Dedifferentiated amniotic fluid mesenchymal stem cell (primary cell): ENCODE measurements at regions not wholly inside any gene's neighbourhood (a gene's known extent, or its start where the extent isn't known, plus 50 kb on each side); places are given as distances from the start of the nearest gene placed in this dataset.
"Not testable (repeated sequence)": the region's sequence is repeated elsewhere in the genome, so short reads cannot be mapped to it uniquely, and the experiment has no call there.

Experiments used
- DNase-seq: peaks from one replicate; pipeline ENCODE4 v3.0.0-alpha.2; 2016; ENCODE audit errors: extremely low spot score

DNA sequence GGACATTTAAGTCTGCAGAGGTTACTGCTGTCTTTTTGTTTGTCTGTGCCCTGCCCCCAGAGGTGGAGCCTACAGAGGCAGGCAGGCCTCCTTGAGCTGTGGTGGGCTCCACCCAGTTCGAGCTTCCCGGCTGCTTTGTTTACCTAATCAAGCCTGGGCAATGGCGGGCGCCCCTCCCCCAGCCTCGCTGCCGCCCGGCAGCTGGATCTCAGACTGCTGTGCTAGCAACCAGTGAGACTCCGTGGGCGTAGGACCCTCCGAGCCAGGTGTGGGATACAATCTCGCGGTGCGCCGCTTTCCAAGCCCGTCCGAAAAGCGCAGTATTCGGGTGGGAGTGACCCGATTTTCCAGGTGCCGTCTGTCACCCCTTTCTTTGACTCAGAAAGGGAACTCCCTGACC, 198.4 kb upstream of the FERMT1 start:
- DNase-seq, result not testable (repeated sequence)

DNA sequence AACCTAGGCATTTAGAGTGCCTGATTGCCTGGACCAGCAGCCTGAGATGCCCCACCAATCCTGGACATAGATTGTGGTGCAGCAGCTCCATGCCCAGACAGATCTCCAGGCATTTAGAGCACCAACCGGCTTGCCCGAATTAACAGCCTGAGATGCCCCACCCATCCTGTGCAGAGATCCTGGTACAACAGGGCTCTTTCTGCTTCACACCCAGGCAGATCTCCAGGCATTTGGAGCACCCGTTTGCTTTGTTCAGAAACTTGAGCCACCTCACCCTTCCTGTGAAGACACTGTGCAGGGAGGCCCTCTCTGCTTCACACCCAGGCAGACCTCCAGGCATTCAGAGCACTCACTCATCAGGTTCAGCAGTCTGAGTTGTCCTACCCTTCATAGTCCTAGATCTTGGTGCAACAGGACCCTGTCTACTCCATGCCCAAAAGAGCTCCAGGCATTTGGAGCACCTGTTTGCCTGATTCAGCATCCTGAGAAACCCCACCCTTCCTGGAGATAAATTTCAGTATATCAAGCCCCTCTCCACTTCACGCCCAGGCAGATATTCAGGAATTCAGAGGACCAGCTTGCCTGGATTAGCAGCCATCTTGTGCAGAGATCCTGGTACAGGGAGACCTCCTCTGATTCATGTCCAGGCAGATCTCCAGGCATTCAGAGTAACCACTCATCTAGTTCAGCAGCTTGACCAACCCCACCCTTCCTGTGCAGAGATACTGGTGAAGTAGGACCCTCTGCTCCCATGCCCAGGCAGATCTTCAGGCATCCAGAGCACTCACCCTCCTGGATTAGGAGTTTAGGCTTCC, 189.2 kb upstream of the FERMT1 start:
- DNase-seq, result no peak

DNA sequence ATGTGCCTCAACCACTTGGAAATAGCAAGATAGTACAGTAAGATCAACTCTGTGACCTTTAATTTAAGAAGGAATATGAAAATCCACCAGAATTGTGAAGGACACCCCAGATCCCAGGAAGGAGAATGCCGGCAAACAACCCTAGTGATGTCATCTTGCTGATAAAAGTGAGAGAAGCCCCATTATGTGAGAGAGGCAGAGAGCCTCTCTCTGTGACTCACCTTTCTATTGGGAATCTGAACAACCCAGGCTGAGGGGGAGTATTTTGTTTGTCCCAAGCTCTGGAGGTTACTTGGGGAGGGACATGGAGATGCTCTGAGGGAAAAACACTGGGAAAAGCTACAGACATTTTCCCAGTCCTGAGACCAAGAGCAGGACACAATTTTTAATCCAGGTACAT, 188.3 kb upstream of the FERMT1 start:
- no peak for DNase-seq

DNA sequence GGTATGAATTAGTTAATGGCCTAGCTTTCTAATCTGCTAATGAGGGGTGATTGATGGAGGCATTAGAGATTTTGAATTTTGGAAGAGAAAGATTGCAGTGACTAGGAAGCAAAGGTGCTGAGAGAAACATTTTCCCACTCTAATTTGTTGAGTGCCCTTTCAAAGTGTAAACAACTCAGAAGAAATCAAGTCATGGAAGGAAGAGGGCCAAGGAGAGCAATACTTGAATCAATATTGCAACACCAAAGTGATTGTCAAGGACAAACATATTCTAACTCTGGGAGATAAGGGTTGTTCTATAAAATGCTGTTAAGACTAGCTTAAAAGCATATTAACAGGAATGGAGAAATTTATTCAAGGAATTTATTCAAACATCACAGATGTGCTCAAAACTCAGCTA, 182.7 kb upstream of the FERMT1 start:
- no peak for DNase-seq

DNA sequence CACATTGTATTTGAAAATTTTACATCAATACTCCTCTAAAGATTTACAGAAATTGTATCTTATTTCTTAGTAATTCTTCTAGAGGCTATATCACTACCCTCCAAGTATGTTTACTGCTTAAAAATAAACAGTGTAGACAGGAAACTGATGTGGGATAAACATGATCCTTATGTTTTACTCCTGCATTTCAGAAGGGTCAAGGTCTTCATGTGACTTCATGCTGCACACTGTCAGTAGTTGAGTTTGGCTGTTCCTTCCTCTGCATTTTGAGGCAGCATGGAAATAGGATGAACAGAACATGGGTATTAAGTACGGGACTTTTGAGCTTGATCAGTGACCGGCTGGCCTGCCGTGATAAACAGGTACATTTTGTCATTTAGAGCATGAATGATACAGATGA, 179.2 kb upstream of the FERMT1 start:
- no peak for DNase-seq

DNA sequence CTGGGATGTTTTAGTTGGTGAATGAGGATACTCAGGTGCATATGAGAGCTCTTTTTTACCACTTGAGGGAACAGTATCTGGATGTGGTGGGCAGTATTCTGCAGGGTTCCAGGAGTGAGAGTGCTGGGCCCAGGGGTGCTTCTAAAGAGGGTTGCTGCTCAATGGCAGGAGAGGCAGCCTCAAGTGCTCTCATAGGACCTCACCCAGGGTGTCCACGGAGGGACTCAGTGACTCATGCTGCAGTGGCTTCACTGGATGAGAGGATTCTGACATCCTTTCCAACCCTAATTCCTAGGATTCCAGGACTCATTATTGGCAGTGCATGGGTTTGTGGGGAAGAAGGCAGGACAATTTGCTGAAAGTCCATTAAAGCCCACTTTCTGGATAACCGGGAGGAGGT, 176.6 kb upstream of the FERMT1 start:
- DNase-seq, result no peak

DNA sequence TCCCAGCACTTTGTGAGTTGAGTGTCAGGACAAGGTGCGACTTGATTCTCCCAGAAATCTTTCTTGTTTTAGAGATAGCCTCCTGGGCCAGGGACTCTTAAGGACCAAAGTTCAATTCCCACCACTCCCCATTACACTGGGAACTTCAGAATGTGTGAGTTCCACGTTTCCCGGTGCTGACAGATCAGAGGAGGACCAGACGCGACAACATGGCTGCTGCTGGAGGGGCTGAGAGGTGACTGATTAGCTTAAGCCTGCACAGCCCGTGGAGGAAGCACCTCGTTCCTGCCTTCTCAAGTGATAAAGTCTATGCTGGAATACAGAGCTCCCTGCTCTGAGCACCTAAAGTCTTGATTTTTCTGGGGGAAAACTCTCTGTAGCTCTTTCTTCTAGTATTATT, 175.2 kb upstream of the FERMT1 start:
- DNase-seq, result no peak

DNA sequence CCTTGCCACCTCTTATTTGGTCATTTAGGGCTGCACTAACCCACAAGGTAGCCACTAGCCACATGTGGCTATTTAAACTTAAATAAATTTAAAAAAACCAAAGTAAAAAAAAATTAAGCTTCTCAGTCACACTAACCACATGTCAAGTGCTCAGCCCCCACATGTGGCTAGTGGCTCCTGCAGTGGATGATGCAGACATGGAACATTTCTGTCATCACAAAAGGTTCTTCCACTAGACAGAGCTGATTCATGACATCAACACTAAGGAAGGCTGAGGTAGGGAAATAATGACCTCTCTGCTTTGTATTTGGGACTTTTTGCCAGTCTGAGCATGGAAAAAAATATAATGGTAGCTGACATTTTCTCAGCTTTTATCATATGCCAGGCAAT, 173.0 kb upstream of the FERMT1 start:
- no peak for DNase-seq

DNA sequence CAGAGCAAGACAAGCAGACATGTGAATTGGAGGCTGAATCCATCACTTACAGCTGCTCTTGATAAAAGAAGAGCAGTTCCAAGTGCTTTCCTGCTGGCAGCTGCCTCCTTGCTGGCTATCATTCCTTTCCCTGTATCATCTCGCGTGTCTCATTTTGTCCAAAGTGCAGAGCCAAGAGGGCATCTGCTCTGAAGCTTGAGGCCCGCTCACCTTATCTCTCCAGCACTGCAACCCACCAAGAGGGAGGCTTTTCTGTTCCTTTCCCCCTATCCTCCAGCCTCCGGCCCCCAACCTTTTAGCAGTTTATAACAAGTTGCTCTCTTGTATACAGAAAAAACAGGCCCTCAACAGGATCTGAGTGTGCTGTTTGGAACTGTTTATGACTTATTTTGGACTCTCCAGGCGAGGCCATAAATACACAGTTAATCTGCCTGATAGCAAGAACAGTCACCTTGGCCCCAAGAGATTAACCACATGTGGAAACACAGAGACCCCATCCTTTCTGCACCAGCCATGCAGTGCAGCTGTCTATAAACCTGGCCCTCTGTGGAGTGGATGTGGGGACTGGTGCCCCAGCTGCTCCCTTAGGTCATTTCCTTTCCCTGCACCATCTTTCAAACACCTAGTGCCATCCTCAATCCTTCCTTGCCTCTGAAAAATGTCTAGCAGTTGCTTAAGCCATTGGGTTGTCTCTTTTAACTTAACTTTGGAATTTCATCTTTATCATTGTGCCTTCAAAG, 172.5 kb upstream of the FERMT1 start:
- DNase-seq, result no peak

DNA sequence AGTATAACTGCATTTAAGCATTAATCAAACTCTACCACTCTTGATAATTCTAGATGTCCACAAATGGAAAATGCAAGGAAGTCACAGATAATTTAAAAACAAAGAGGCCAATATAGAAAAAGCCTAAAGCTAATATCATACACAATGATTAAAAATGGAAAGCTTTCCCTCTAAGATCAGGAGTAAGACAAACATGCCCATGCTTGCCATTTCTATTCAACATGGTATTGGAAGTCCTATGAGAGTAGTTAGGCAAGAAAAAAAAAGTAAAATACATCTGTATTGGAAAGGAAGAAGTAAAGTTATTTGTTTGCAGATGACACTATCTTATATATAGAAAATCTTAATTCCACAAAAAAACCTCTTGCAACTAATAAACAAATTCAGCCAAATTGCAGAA, 164.6 kb upstream of the FERMT1 start:
- DNase-seq, result no peak

DNA sequence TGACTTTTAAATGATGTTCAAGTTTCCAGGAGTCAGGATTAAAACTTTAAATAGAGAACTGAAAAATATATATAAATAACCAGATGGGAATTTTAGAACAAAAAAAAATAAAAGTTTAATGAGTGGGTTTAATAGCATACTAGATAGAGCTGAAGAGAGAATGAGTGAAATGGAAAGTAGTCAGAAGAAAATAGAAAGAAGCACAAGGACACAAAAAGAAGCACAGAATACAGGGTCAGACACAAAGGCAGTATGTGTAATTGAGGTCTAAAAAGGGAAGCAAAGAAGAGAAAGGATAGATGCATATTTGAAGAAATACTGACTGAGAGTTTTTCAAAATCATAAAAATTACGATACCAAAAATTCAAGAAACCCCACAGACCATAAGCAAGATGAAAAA, 159.8 kb upstream of the FERMT1 start:
- no peak for DNase-seq

DNA sequence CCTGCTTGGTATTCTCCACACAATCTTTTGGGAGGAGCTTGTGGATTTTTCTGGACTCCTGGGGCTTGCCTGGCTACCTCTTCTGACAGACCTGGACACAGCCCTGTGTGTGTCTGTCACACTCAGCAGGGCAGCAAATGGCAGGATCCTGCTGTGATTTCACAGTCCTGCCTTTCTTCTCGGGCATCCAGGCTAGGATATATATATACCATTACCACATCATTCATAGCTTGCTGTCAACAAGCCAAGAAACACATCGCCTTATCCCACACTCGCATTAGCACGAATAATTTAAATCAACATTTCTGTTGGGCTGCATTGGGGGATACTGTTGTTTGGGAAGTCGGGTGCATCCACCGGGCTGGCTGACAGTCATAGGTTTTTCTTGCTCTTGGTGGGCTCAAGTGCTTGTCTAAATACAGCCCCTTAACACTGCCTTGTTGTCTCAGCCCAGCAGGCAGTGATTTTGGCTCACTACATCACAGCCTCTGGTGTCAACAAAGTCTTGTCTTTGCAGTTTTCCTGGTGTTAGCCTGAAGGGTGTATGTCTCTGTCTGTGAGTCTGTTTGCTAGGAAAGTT, 154.9 kb upstream of the FERMT1 start:
- no peak for DNase-seq

DNA sequence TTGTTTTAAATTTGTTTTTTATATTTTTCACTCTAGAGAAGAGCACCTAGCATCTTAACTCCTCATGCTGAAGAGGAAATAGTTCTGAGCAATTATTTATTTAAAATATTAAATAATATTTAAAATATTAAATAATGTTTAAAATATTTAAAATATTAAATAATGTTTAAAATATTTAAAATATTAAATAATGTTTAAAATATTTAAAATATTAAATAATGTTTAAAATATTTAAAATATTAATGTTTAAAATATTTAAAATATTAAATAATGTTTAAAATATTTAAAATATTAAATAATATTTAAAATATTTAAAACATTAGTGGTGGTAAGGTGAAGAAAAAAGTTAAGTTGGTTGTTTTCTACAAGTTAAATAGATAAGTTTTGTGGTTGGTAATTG, 147.6 kb upstream of the FERMT1 start:
- not testable (repeated sequence) for DNase-seq

DNA sequence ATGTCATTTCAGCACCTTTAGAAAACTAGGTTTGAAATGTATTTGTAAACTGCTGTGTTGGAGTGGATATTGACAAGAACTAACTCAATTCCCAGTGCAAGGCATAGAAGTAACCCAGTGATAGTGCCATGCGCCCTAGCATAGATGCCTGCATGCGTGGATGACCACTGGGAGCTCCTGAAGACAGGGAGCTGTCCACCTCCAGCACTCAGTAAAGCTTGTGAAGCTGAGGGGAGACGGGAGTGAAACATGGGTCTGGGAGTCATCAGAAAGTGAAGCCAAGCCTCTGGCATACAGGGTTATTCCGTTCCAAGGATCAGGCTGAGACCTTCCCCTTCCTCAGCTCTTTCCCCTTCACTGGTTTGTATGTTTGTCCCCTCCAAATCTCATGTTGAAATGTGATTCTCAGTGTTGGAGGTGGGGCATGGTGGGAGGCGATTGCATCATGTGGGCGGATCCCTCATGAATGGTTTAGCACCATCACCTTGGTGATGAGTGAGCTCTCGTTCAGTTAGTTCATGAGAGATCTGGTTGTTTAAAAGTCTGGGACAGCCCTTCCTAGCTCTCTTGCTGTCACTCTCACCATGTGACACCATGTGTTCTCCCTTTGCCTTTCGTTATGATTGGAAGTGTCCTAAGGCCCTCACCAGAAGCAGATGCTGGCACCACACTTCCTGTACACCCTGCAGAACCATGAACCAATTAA, 146.5 kb upstream of the FERMT1 start:
- DNase-seq, result no peak

DNA sequence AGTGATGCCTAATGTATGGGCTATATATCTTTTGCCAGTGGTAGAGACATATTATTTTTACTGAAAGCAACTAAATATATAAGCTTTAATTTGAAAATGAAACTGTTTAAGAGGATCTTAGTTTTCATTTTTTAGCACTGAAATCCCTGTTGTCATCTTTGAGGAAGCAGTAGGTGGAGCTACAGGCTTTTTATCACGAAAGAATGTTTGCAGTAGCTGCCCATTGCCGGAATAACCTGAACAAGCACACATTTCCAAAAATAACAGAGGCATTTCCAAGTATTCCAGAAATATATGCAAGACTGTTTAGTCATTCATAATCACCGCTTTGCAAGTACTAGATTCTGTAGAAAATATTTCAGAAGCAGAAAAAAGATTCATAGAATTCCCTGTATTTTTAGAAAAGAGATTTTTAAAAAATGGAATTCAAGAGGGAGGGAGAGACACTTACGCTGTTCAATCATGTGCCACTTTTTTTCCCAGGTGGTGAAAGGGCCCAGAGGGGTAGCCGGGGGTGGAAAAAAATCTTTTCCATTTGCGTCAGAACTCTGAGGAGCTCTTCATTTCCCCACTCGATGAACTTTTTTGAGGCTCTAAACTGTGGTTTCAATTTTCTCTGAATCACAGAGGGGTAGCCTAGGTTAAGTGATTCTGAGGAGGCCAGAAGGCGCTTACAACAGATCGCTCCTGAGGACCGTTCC, 142.5 kb upstream of the FERMT1 start:
- DNase-seq, result peak; percentile 74

DNA sequence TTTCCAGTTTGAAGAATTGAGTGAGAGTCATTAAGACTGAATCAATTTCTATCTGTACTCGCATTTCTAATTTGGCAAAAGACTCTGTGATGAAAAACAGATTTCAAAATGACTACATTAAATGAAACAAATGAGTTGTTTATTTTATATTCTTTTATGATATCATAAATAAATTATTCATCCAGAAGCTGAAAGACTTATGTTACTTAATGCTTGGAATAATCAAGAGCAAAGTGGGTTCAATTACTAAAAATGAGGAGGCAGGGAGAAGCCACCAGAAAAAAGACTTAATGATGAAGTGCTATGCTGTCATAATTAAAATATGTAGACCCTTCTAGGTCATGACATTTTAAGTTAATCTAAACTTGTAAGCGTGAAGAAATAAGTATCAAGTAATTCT, 130.6 kb upstream of the FERMT1 start:
- DNase-seq, result no peak

DNA sequence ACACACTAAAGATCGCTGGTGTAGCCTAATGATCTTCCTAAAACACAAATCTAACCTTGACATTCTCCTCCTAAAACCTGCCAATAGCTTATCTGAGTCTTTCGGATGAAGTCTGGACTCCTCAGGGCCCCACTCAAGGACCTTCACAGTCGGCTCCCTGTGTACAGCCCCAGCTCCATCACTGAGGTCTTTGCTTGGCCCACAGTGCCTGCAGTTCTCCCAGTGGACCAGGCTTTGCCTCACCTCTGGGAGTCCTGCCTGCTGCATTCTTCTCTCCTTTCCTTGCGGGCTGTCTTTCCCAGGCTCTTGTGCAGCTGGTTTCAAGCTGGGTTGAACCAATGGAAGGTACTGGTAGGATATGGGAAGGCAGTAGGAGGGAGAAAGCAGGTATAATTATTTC, 122.6 kb upstream of the FERMT1 start:
- DNase-seq, result no peak

DNA sequence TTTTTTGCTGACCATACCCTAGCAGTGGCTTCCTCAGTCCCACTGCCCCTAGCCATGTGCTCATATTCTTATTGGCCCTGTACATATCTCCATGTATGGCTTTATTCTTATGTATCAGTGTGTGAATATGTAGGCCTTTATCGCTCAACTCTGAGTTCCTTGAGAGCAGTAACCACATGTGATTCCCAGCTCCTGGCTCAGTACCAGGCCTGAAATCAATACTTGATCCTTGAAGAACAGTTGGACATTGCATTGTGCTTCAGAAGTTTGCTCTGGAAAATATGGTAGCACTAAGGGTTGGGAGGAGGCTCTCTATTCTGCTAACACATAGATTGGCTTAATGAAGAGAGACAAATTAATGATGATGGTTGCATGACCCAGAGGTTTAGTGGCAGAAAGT, 118.8 kb upstream of the FERMT1 start:
- DNase-seq, result no peak

DNA sequence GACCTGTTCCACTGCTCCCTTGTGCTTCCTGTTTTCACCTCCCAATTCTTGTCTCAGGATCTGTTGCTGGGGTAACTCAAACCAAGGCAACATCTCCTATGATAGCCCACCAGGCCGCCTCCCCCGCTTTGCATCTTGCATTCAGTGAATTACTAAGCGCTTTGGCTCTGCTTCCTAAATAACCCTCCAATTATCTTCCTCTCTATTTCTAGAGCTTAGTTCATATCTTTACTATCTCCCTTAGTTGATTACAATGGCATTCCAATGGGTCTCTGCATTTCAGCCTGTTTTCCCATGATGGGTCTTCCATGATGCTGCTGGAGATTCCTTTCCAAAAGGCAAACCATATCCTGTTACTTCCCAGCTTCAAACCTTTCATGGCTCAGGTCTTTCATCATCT, 117.2 kb upstream of the FERMT1 start:
- no peak for DNase-seq

DNA sequence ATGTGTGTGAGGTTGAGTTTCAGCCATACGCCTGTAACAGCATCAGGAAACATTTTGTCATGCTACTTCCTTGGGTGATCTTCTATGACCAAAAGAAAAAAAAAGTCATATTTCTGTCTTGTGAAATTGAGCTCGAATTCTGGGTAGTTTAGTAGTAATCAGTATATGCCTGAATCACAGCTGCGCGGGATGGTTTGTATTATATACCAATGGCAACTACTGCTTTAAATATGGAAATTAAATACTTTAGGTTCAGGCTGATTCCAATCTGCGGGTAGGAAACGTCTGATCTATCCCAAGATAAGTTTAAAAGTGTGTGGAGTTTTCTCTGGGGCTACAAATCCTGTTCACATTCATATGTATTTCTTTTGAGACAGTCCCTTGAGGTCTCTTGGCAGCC, 115.6 kb upstream of the FERMT1 start:
- DNase-seq, result no peak

DNA sequence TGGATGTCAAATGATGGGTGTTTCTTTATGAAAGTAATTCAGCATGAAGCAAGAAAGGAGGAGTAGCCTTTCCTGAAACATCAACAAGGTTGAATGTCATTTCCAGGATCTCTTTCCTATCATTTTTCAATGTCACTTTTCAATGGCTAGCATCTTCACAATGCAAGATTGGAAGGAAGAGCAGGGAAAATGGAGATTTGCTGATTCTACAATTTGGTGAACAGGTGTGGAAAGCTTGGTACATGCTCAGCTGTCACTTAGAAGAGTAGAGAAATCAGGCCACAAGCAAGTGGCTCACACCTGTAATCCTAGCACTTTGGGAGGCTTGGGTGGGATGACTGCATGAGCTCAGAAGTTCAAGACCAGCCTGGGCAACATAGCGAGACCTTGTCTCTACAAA, 112.7 kb upstream of the FERMT1 start:
- no peak for DNase-seq

DNA sequence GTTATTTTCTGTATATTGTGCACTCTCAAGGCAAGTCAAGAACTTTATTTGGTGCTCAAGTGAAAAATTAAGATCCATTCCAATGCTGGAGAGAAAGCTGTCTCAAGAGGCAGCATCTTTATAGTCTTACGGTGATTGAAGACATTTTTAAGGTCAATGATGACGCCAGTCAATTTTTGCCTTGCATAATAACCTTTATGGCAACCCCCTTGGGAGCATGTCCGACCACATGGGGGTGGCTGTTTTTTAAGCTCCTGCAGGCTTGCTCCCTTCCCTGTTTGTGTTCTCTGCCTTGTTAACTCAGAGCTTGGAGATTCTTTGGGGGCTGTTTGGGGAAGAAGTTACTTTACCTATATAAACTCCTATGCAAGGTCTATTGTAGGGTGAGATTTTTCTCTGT, 109.6 kb upstream of the FERMT1 start:
- DNase-seq, result no peak
